Gastrocnemius medialis (tissue), 4 donors: ENCODE measurements at regions not wholly inside any gene's neighbourhood (a gene's known extent, or its start where the extent isn't known, plus 50 kb on each side); places are given as distances from the start of the nearest gene placed in this dataset.

ENCODE experiments used
- POLR2A ChIP-seq, 2 donors: fragments of 450-650 bp; IDR thresholded peaks; one replicate each; pipeline ENCODE4 v1.6.1; 2017; ENCODE audit warnings: antibody characterized with exemption in 2 of 2, mild to moderate bottlenecking in 2 of 2, moderate library complexity in 2 of 2
- TF ChIP-seq, protein P1 (sequence below), 5 experiments: fragments of 450-650 bp in 3 of 5; fragments of 200-600 bp in 2 of 5; sonication (generic) in 2 of 5; IDR thresholded peaks in 4 of 5; conservative IDR thresholded peaks in 1 of 5; 1 replicate in 4 of 5; 2 replicates in 1 of 5; pipeline ENCODE4 v1.5.1; 2016 to 2019; ENCODE audit warnings: antibody characterized with exemption in 5 of 5, mild to moderate bottlenecking in 3 of 5, moderate library complexity in 3 of 5

- TF ChIP-seq, protein P1, sequence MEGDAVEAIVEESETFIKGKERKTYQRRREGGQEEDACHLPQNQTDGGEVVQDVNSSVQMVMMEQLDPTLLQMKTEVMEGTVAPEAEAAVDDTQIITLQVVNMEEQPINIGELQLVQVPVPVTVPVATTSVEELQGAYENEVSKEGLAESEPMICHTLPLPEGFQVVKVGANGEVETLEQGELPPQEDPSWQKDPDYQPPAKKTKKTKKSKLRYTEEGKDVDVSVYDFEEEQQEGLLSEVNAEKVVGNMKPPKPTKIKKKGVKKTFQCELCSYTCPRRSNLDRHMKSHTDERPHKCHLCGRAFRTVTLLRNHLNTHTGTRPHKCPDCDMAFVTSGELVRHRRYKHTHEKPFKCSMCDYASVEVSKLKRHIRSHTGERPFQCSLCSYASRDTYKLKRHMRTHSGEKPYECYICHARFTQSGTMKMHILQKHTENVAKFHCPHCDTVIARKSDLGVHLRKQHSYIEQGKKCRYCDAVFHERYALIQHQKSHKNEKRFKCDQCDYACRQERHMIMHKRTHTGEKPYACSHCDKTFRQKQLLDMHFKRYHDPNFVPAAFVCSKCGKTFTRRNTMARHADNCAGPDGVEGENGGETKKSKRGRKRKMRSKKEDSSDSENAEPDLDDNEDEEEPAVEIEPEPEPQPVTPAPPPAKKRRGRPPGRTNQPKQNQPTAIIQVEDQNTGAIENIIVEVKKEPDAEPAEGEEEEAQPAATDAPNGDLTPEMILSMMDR (IDR thresholded peaks at IDR 0.05 in 4 of 5, conservative IDR thresholded peaks at IDR 0.05 in 1 of 5), result no peak
- TF ChIP-seq POLR2A (IDR thresholded peaks at IDR 0.05), result no peak
Measured at GRCh38 chr7:115635876-115636275, 394.7 kb downstream of the TFEC start.
